Epithelial cell of esophagus (primary cell): ENCODE measurements at regions not wholly inside any gene's neighbourhood (a gene's known extent, or its start where the extent isn't known, plus 50 kb on each side); places are given as distances from the start of the nearest gene placed in this dataset.
"Not testable (repeated sequence)": the region's sequence is repeated elsewhere in the genome, so short reads cannot be mapped to it uniquely, and the experiment has no call there.

Source experiments
- DNase-seq: peaks from one replicate; pipeline ENCODE4 v3.0.0; 2010; ENCODE audit warnings: low read depth
- H3K4me3 ChIP-seq: 2 replicates; pipeline ENCODE4 v1.5.1; 2011; ENCODE audit warnings: mild to moderate bottlenecking, low read length, control low read depth
- TF ChIP-seq, protein P1 (sequence below): IDR thresholded peaks from 2 replicates; pipeline ENCODE4 v1.5.1; 2011; ENCODE audit warnings: low read depth, mild to moderate bottlenecking, low read length, control low read depth, inconsistent platforms; ENCODE audit not compliant: insufficient read depth; ENCODE audit errors: missing control alignments

DNA sequence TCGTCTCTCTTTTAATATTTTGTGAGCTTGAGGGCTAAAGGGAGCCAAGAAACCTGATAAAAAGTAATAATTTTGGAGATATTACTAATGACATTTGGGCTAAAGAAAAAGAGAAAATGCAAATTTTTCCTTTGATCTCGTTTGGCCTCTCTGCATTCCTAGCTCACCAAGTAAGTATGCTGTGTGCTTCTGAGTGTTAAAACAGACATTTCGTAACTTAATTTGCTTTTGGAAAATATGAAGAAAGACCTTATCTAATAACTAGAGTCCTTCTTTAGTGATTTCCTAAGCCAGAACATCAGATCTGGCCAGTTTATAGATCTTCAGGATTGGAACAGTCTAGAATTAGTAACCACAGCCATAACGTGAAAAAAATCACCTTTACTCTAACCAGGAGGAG, 872.9 kb upstream of the SLC35B3 start:
- H3K4me3 ChIP-seq, result no peak overlapping the region
- TF ChIP-seq, protein P1, sequence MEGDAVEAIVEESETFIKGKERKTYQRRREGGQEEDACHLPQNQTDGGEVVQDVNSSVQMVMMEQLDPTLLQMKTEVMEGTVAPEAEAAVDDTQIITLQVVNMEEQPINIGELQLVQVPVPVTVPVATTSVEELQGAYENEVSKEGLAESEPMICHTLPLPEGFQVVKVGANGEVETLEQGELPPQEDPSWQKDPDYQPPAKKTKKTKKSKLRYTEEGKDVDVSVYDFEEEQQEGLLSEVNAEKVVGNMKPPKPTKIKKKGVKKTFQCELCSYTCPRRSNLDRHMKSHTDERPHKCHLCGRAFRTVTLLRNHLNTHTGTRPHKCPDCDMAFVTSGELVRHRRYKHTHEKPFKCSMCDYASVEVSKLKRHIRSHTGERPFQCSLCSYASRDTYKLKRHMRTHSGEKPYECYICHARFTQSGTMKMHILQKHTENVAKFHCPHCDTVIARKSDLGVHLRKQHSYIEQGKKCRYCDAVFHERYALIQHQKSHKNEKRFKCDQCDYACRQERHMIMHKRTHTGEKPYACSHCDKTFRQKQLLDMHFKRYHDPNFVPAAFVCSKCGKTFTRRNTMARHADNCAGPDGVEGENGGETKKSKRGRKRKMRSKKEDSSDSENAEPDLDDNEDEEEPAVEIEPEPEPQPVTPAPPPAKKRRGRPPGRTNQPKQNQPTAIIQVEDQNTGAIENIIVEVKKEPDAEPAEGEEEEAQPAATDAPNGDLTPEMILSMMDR, result no peak
- DNase-seq, result peak; percentile 20

DNA sequence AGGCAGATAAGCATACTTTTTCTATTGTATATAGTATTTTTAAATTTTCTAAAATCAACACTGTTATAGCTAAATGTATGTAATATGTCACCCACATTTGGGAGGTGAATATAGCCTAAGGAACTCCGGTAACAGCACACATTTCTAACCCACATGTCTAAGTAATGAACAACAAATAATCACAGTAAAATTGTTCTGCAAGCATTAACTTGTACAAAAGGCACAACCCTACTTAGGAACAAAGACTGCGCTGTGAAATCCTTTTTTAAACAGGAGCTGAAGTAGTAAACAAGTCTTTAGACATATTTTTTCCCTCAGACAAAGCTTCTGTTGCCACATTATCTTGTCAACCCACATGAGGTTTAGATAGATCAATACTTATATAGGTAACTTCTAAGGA, 872.4 kb upstream of the SLC35B3 start:
- TF ChIP-seq, protein P1, result no peak
- H3K4me3 ChIP-seq, result no peak overlapping the region
- DNase-seq, result peak; percentile 70

DNA sequence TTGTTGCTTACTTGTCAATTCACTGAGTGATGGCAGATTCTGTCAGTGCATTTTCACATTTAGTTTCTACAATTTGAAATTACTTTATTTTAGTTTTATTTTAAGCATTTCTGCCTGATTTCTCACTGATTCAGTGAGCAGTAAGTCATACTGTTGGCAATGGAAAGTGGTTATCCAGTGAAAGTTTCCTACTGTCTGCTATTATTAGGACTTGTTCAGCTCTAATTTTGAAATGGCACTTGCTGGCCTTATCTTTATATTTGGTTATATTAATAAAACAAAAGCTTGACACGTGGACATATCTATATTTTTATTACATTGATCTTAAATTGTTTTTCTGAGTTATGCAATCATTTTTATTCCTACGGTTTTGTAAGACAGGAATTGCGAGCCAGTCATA, 871.8 kb upstream of the SLC35B3 start:
- no peak for DNase-seq
- H3K4me3 ChIP-seq, result no peak overlapping the region
- TF ChIP-seq, protein P1, result no peak

DNA sequence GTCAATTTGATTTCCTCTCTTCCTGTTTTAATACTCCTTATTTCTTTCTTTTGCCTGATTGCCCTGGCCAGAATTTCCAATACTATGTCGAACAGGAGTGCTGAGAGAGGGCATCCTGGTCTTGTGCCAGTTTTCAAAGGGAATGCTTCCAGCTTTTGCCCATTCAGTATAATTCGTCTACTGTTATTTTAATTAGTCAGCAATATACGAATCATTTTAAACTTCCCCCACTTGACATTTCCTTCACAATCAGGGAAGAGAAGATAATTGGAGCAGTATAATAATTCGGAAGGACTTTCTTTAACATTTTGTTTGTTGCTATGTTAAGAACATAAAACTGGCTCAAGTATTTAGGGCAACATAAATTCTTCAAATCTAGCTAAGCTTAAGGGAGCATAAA, 860.3 kb upstream of the SLC35B3 start:
- DNase-seq, result no peak
- no peak overlapping the region for H3K4me3 ChIP-seq
- TF ChIP-seq, protein P1, result no peak

DNA sequence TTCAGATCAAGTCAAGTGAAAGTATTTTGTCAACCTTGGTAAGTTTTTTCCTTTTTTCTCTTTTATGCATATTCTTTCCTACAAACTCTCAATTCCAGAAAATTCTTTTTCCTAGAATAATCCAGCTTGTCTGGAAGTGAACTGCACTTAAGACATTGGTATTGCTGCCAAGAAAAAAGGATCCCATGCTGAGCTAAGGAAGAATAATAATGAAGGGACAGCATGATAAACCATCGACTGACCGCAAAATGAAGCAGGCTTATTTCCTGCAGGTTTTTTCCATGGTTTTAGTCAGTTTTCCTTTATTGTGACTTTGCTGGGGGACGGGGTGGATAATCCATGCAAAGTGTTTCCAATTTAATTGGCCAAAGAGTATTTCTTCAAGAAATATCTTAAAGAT, 857.6 kb upstream of the SLC35B3 start:
- TF ChIP-seq, protein P1, result no peak
- H3K4me3 ChIP-seq, result no peak overlapping the region
- no peak for DNase-seq

DNA sequence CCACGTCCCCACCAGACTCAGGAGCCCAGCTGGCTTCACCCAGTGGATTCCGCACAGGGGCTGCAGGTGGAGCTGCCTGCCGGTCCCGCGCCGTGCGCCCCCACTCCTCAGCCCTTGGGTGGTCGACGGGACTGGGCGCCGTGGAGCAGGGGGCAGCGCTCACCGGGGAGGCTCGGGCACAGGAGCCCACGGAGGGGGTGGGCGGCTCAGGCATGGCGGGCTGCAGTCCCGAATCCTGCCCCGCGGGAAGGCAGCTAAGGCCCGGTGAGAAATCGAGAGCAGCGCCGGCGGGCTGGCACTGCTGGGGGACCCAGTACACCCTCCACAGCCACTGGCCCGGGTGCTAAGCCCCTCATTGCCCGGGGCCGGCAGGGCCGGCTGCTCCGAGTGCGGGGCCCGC, 855.0 kb upstream of the SLC35B3 start:
- not testable (repeated sequence) for DNase-seq, H3K4me3 ChIP-seq

DNA sequence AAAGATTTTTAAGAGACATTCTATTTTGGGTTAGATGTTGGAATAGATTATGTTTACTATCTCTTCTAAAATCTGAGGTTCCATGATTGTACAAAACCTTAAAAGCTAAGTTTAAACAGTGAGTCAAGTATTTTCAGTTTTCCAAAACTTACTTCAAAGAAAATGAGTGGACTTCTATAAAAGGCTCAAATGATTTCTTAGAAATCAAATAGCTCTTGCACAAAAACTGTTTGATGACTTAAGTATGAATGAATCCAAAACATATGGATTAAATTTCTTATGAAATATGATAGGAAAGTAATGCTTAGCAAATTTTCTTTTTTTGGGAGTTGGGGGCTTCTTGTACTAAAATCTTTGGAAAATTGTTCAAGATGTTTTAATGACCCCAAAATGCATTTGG, 837.3 kb upstream of the SLC35B3 start:
- DNase-seq, result no peak
- TF ChIP-seq, protein P1, result no peak
- no peak overlapping the region for H3K4me3 ChIP-seq

DNA sequence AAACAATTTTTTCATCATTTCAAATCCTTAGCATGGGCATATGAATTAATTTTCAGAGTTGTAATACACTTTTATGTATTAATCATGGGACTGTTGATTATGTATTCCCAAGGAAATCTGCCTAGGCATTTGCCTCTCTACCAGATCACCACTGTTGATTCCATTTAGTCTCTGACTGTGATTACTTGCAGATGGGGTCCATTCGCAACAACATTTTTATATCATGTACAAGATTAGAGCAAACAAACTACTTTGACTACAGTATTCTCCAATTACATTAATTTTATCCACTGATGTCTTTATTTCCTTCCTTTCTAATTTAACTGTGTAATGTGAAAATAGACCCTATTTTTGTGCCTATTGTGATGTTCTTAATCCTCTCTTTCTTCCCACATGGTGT, 831.4 kb upstream of the SLC35B3 start:
- TF ChIP-seq, protein P1, result no peak
- H3K4me3 ChIP-seq, result no peak overlapping the region
- DNase-seq, result no peak
